Neural progenitor cell (in vitro differentiated cells): ENCODE measurements at regions not wholly inside any gene's neighbourhood (a gene's known extent, or its start where the extent isn't known, plus 50 kb on each side); places are given as distances from the start of the nearest gene placed in this dataset.

Source experiments
- DNase-seq: peaks from one replicate; pipeline ENCODE4 v3.0.0-alpha.2; 2016; ENCODE audit warnings: low spot score
- H2AFZ ChIP-seq: fragments of 200-600 bp; sonication (generic); replicated peaks from 2 replicates; pipeline ENCODE4 v1.6.1; 2016; ENCODE audit warnings: antibody characterized with exemption
- H3F3A ChIP-seq: fragments of 200-600 bp; sonication (generic); 2 replicates; pipeline ENCODE4 v1.6.1; 2016; ENCODE audit warnings: antibody characterized with exemption, low read depth
- H3K27ac ChIP-seq: fragments of 200-600 bp; sonication (generic); 2 replicates; pipeline ENCODE4 v1.5.1; 2016; ENCODE audit warnings: mild to moderate bottlenecking
- H3K27me3 ChIP-seq: fragments of 200-600 bp; sonication (generic); 2 replicates; pipeline ENCODE4 v1.6.1; 2016; ENCODE audit warnings: mild to moderate bottlenecking, moderate library complexity
- H3K36me3 ChIP-seq: fragments of 200-600 bp; sonication (generic); 2 replicates; pipeline ENCODE4 v1.5.1; 2016
- H3K4me1 ChIP-seq: fragments of 200-600 bp; sonication (generic); 2 replicates; pipeline ENCODE4 v1.6.1; 2016; ENCODE audit warnings: mixed run types
- H3K4me2 ChIP-seq: fragments of 200-600 bp; sonication (generic); 2 replicates; pipeline ENCODE4 v1.6.1; 2016
- H3K4me3 ChIP-seq: fragments of 200-600 bp; sonication (generic); 2 replicates; pipeline ENCODE4 v1.5.1; 2016
- H3K79me2 ChIP-seq: fragments of 200-600 bp; sonication (generic); 2 replicates; pipeline ENCODE4 v1.6.1; 2016; ENCODE audit warnings: low read depth
- H3K9ac ChIP-seq: fragments of 200-600 bp; sonication (generic); 2 replicates; pipeline ENCODE4 v1.6.1; 2016
- H3K9me3 ChIP-seq: fragments of 200-600 bp; sonication (generic); 2 replicates; pipeline ENCODE4 v1.5.1; 2016; ENCODE audit warnings: low read depth
- H4K20me1 ChIP-seq: fragments of 200-600 bp; sonication (generic); 2 replicates; pipeline ENCODE4 v1.6.1; 2016; ENCODE audit warnings: low read depth
- H3K27ac Mint-ChIP-seq: 3 replicates; pipeline ENCODE4 v1.8.0; 2021; ENCODE audit warnings: mixed read lengths
- H3K27me3 Mint-ChIP-seq: 2 replicates; pipeline ENCODE4 v1.8.0; 2022; ENCODE audit warnings: low read depth, mild to moderate bottlenecking, inconsistent platforms, moderate library complexity, mixed read lengths; ENCODE audit not compliant: insufficient read depth
- H3K36me3 Mint-ChIP-seq: 3 replicates; pipeline ENCODE4 v1.8.0; 2021; ENCODE audit warnings: mixed read lengths
- H3K4me1 Mint-ChIP-seq: 3 replicates; pipeline ENCODE4 v1.8.0; 2021; ENCODE audit warnings: mixed read lengths
- H3K4me3 Mint-ChIP-seq: 3 replicates; pipeline ENCODE4 v1.8.0; 2021; ENCODE audit warnings: mild to moderate bottlenecking, moderate library complexity, mixed read lengths
- H3K9me3 Mint-ChIP-seq: 3 replicates; pipeline ENCODE4 v1.8.0; 2020; ENCODE audit warnings: mixed read lengths
- CTCF ChIP-seq: fragments of 200-600 bp; sonication (generic); IDR thresholded peaks from 2 replicates; pipeline ENCODE4 v1.5.1; 2017; ENCODE audit warnings: antibody characterized with exemption, mild to moderate bottlenecking
- EZH2 ChIP-seq: fragments of 200-600 bp; sonication (generic); IDR thresholded peaks from 2 replicates; pipeline ENCODE4 v1.6.1; 2017; ENCODE audit warnings: antibody characterized with exemption, mild to moderate bottlenecking, moderate library complexity
- EZH2phosphoT487 ChIP-seq: fragments of 200-600 bp; sonication (generic); IDR thresholded peaks from 2 replicates; pipeline ENCODE4 v1.6.1; 2017; ENCODE audit warnings: antibody characterized with exemption

GRCh38 chr2:204172145-204172600 lies 235.6 kb downstream of the ICOS start:
- TF ChIP-seq EZH2 = no peak
- no peak for TF ChIP-seq CTCF
- no peak for TF ChIP-seq EZH2phosphoT487
- Histone ChIP-seq H3K4me2 (no peak overlapping the region), H3K4me1 (peaks cover 5% of the 10 kb centered on the region), H2AFZ (no peak overlapping the region), H3K4me3 (no peak overlapping the region), H3K36me3 (no peaks in the 10 kb centered on the region), H4K20me1 (no peaks in the 10 kb centered on the region), H3K27me3 (no peaks in the 10 kb centered on the region), H3K9ac (no peak overlapping the region), H3K79me2 (no peaks in the 10 kb centered on the region), H3K9me3 (no peaks in the 10 kb centered on the region), H3F3A (no peaks in the 10 kb centered on the region), H3K27ac (no peak overlapping the region)
- DNase-seq = no peak
- Mint-ChIP-seq H3K4me1 (peaks cover 8% of the 10 kb centered on the region), H3K27ac (no peak overlapping the region), H3K27me3 (peaks cover 2% of the 10 kb centered on the region), H3K9me3 (no peaks in the 10 kb centered on the region), H3K36me3 (no peaks in the 10 kb centered on the region), H3K4me3 (no peak overlapping the region)

GRCh38 chr2:204174034-204174433 lies 237.5 kb downstream of the ICOS start:
- Histone ChIP-seq H3K4me3 (no peak overlapping the region), H3K79me2 (no peaks in the 10 kb centered on the region), H4K20me1 (no peaks in the 10 kb centered on the region), H3K36me3 (no peaks in the 10 kb centered on the region), H3F3A (no peaks in the 10 kb centered on the region), H3K27me3 (no peaks in the 10 kb centered on the region), H3K9me3 (no peaks in the 10 kb centered on the region), H3K4me1 (peaks cover 5% of the 10 kb centered on the region), H3K27ac (no peak overlapping the region), H3K9ac (no peak overlapping the region), H2AFZ (no peak overlapping the region), H3K4me2 (no peak overlapping the region)
- H3K4me3 Mint-ChIP-seq = no peak overlapping the region
- no peaks in the 10 kb centered on the region for H3K36me3 Mint-ChIP-seq
- H3K27ac Mint-ChIP-seq = no peak overlapping the region
- H3K4me1 Mint-ChIP-seq = peaks cover 8% of the 10 kb centered on the region
- DNase-seq = no peak
- peaks cover 4% of the 10 kb centered on the region for H3K27me3 Mint-ChIP-seq
- no peak for TF ChIP-seq EZH2
- TF ChIP-seq EZH2phosphoT487 = no peak
- TF ChIP-seq CTCF = no peak
- H3K9me3 Mint-ChIP-seq = no peaks in the 10 kb centered on the region

- no peak overlapping the region for H3K27ac ChIP-seq
- no peak for DNase-seq
- H3K27me3 ChIP-seq = no peaks in the 10 kb centered on the region
- H3K27ac Mint-ChIP-seq = no peak overlapping the region
- peaks cover 8% of the 10 kb centered on the region for H3K4me1 Mint-ChIP-seq
- no peak for TF ChIP-seq EZH2
- no peak for TF ChIP-seq CTCF
- no peak for TF ChIP-seq EZH2phosphoT487
- no peak overlapping the region for H3K9ac ChIP-seq
- H3K36me3 ChIP-seq = no peaks in the 10 kb centered on the region
- no peak overlapping the region for H3K4me2 ChIP-seq
- H4K20me1 ChIP-seq = no peaks in the 10 kb centered on the region
- no peak overlapping the region for H3K4me3 ChIP-seq
- no peaks in the 10 kb centered on the region for H3F3A ChIP-seq
- H3K4me3 Mint-ChIP-seq = no peak overlapping the region
- peaks cover 2% of the 10 kb centered on the region for H3K27me3 Mint-ChIP-seq
- H3K36me3 Mint-ChIP-seq = no peaks in the 10 kb centered on the region
- no peak overlapping the region for H2AFZ ChIP-seq
- H3K9me3 Mint-ChIP-seq = no peaks in the 10 kb centered on the region
- H3K9me3 ChIP-seq = no peaks in the 10 kb centered on the region
- no peaks in the 10 kb centered on the region for H3K79me2 ChIP-seq
- H3K4me1 ChIP-seq = peaks cover 5% of the 10 kb centered on the region
Observed at GRCh38 chr2:204175552-204176271, 239.1 kb downstream of the ICOS start.
